D721Med (cell line): ENCODE measurements at regions not wholly inside any gene's neighbourhood (a gene's known extent, or its start where the extent isn't known, plus 50 kb on each side); places are given as distances from the start of the nearest gene placed in this dataset.

Source experiments
- DNase-seq: peaks from one replicate; pipeline ENCODE4 v3.0.0; 2011; ENCODE audit warnings: low spot score; ENCODE audit not compliant: insufficient read length
- FAIRE-seq: peaks from 2 replicates; lab custom pipeline; 2011; peaks lifted over from hg19 to GRCh38; lab: Jason Lieb, UNC
- TF ChIP-seq, protein P1 (sequence below): IDR thresholded peaks from 2 replicates; pipeline ENCODE4 v1.5.1; 2012; ENCODE audit warnings: mild to moderate bottlenecking, control low read depth; ENCODE audit not compliant: insufficient read depth; ENCODE audit errors: missing control alignments

DNA sequence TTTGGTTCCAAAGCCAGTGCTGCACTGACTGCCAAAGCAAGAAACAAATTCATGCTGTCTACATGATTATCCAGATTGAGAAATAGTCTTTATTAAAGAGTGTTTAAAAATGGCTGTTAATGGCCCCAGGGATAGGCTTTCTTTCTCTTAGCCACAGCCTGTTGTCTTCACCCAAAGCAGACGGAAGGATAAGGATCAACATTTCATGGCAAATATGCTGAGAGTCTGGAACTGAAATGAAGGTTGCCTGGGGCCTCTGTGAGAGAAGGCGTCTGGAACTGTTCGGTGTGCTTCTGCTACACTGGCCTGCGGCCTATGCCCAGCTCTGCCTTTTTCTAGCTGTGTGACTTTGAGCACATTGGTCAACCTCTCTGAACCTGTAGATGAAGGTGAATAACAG lies 373.0 kb upstream of the ZFP64 start:
- DNase-seq = no peak
- no peak for FAIRE-seq
- TF ChIP-seq, protein P1, sequence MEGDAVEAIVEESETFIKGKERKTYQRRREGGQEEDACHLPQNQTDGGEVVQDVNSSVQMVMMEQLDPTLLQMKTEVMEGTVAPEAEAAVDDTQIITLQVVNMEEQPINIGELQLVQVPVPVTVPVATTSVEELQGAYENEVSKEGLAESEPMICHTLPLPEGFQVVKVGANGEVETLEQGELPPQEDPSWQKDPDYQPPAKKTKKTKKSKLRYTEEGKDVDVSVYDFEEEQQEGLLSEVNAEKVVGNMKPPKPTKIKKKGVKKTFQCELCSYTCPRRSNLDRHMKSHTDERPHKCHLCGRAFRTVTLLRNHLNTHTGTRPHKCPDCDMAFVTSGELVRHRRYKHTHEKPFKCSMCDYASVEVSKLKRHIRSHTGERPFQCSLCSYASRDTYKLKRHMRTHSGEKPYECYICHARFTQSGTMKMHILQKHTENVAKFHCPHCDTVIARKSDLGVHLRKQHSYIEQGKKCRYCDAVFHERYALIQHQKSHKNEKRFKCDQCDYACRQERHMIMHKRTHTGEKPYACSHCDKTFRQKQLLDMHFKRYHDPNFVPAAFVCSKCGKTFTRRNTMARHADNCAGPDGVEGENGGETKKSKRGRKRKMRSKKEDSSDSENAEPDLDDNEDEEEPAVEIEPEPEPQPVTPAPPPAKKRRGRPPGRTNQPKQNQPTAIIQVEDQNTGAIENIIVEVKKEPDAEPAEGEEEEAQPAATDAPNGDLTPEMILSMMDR = no peak

DNA sequence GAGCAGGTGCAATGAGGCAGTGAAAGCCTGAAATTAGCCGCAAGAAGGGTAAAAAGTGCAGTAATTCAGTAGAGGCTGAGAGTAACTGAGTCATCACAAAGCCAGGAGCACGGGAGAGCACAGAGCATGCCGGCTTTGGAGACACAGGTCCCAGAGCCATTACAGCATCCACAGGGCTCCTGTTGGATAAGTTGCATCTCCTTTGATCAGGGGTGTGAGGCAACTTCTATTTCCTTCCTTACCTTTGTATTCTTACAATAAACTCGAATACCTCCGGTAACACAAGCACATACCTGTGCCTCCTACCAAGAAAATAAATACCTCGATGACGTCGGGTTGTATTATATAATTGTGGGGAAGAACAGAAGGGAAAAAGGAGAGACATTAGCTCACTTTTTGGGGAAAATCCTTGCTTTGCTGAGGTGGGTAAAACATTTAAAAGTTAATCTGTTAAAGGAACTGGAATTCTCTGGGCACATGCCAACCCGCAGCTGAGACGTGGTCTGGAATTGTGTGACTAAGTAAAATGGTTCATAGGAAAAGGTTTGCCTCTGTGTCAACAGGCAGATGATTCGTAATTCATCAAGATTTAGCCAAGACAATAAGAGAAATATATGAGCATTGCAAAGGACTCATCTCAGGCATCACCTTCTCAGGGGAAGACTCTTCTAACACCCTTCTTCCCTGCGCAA lies 360.7 kb upstream of the ZFP64 start:
- TF ChIP-seq, protein P1 = no peak
- DNase-seq (no peak), FAIRE-seq (no peak)

DNA sequence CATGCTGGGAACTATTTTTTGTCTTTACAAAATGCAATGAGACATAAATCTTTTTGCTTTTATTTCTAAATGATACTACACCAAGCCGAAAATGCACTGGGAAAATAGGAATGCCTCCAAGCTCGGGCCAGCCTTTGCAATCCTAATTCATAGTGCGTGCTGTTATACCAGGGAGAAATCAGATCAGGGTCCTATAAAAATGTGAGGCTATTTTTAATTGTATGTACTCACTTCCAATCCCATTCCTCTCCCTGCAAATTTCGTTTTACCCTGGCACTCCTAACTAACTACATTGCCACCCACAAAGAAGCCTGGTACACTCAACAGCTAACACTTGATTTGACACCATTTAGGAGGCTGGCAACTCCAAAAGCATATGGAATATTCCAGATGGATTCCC lies 350.6 kb upstream of the ZFP64 start:
- DNase-seq (no peak), FAIRE-seq (no peak)
- TF ChIP-seq, protein P1 = no peak

DNA sequence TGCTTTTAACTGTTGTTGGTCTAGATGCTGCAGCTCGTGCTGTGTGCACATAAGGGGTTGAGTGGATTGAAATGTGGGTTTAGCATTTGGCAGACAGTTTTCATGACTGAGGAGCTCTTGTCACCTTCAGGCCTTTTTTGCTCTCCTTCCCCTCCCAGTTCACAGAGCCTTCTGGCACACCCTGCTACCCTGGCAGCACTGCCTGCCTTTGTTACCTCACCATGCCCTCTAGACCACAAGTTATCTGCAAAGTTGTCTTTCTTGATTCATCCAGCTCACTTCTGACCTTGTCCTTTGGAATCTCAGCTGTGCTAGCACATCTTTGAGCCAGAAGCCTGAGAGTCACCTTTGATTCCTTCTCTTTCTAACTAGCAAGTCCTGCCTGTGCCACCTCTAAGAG lies 348.9 kb upstream of the ZFP64 start:
- DNase-seq = no peak
- FAIRE-seq = no peak
- TF ChIP-seq, protein P1 = no peak

DNA sequence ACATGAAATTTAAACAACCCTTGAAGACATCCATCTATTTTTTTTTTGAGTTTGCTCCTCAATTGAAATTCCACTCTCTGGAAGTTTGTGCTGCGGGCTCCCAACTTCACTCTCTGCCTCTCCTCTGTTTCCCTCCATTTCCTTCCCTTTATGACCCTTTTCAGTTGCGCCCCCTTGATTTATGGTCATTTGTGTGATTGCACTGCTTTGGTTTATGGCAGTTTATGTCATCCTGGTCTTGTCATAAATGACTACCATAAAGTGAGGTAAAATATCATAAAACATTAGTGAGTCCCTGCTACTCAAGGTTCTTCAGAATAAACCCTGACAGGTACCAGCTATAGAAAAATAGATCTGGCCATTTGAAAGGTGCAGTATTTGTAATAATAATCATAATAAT lies 348.3 kb upstream of the ZFP64 start:
- TF ChIP-seq, protein P1 = peak; percentile 13
- FAIRE-seq (no peak), DNase-seq (no peak)

DNA sequence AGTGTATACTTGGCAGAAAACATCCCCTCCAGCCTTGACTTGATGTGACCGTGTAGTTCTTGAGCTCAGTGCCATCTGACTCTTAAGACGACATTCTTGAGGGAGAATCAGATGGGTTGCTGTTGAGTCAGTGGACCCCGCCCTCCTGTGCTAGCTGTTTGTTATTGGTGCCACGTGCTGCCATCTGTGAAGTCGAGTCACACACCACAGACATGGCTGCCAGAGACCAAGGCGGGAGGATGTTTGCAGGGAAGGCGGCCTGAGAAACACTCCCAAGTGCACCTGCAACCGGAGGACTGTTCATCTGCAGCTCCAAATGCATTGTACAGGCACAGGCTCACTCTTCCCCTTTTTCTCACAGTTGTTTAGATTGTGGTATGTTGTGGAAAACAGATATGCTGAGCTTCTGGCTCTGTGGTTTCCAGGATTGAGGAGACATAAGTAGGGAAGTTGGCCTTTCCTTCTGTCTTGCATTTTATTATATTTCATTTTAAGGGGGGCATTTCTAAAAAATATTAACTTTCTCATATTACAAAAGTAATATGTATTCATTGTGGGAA lies 345.3 kb upstream of the ZFP64 start:
- TF ChIP-seq, protein P1 = no peak
- FAIRE-seq (no peak), DNase-seq (no peak)

DNA sequence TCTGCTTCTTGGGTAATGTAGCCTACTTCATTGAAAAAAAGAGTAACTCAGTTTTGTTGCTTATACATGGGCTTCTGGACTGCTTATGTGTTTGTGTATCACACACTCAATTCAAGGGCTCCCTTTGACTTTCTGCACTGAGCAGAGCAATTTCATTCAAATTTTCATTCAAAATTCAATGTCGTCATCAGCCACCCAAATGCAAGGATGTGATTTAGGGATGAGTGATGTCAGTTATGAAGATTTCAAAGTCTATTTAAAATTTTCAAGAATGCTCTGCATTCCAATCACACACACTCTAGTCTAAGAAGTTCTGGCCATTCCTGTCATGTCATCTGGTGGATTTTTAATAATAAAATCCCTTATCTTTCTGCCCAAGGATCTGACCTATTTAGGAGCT lies 344.5 kb upstream of the ZFP64 start:
- FAIRE-seq (no peak), DNase-seq (no peak)
- TF ChIP-seq, protein P1 = no peak
